T47D (cell line): ENCODE measurements at regions not wholly inside any gene's neighbourhood (a gene's known extent, or its start where the extent isn't known, plus 50 kb on each side); places are given as distances from the start of the nearest gene placed in this dataset.
"Not testable (repeated sequence)": the region's sequence is repeated elsewhere in the genome, so short reads cannot be mapped to it uniquely, and the experiment has no call there.

Source experiments
- DNase-seq, 2 experiments: peaks; one replicate each; pipeline versions ENCODE4 v3.0.0 to v3.0.0-alpha.2; 2011 to 2012; ENCODE audit warnings: low read depth in 1 of 2, low spot score in 1 of 2
- in situ Hi-C: cut with HindIII; loops from 2 replicates; pipeline ENCODE4 v1.10.0; 2016; ENCODE audit warnings: low sequenced_read_pairs, low pct_unique_long_range_greater_than_20kb

- in situ Hi-C loops, result not testable (repeated sequence)
- peak in 1 of 2 experiments; percentile 57 for DNase-seq
These were observed 567.3 kb downstream of the ANKRD30B start for GRCh38 chr18:15315301-15315700.

GRCh38 chr18:15318655-15319054 is 570.7 kb downstream of the ANKRD30B start:
- in situ Hi-C loops, DNase-seq: not testable (repeated sequence)

GRCh38 chr18:15329713-15330112 is 581.7 kb downstream of the ANKRD30B start:
- in situ Hi-C loops, DNase-seq: not testable (repeated sequence)

GRCh38 chr18:15330149-15330548 is 582.2 kb downstream of the ANKRD30B start:
- in situ Hi-C loops, DNase-seq: not testable (repeated sequence)

DNA sequence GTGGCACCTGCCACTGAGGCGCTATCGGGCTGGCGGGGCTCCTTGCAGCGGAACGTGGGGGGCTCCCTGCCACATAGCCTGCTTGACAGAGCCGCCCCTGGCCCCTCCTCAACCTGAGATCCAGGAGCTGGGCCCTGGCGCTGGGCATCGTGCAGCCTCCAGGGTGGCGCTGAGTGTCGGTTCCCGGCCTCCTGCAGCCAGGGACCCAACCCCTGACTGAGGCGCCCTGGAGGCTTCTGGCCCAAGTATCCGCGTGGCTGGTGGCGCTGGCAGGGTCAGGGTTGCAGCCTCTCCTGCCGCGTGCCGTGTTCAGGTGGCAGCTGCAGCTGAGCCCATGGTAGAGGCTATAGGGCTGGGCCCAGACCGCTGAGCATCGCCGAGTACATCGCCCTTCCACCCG is 582.6 kb downstream of the ANKRD30B start:
- in situ Hi-C loops, DNase-seq: not testable (repeated sequence)

GRCh38 chr18:15375671-15376070 is 627.7 kb downstream of the ANKRD30B start:
- in situ Hi-C loops, DNase-seq: not testable (repeated sequence)

GRCh38 chr18:15407874-15408273 is 659.9 kb downstream of the ANKRD30B start:
- DNase-seq, in situ Hi-C loops: not testable (repeated sequence)
